ENCODE measurements at regions not wholly inside any gene's neighbourhood (a gene's known extent, or its start where the extent isn't known, plus 50 kb on each side); places are given as distances from the start of the nearest gene placed in this dataset.
"Not testable (repeated sequence)": the region's sequence is repeated elsewhere in the genome, so short reads cannot be mapped to it uniquely, and the experiment has no call there.

DNA sequence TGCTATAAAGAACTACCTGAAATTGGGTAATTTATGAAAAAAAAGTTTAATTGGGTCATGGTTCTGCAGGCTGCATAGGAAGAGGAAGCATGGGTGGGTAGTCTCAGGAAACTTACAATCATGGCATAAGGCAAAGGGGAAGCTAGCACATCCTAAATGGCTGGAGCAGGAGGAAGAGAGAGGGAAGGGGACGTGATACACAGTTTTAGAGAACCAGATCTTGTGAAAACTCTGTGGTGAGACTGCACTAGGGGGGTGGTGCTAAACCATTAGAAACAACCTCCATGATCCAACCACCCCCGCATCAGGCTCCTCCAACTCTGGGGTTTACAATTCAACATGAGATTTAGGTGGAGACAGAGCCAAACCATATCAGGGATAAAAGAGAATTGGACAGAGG, 624.2 kb downstream of the PRR16 start:
- H3K27ac ChIP-seq: no peak overlapping the region
- no peak for TF ChIP-seq CTCF (IDR thresholded peaks at IDR 0.05)
- TF ChIP-seq ZFX (IDR thresholded peaks at IDR 0.05; ENCODE audit: borderline replicate concordance): no peak

DNA sequence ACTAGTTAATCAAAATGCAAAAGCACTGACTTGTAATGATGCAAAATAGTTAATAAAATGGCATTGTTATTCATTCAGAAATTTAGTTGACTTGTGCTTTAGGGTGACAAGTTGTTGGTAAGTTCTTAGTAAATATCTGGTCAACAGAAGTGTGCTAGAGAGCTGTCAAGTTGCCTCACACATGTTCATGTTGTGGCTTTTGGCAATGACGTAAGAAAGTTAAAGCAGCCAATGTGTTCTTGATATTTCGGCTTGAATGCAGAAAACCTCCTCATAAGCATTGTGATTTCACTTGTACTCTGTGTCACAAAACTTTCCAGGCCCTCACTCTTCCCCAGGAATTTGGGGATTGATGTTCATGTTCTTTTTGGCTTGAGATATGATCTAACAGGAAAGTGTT, 626.7 kb downstream of the PRR16 start:
- H3K27ac ChIP-seq: no peak overlapping the region
- TF ChIP-seq ZFX (IDR thresholded peaks at IDR 0.05; ENCODE audit: borderline replicate concordance) (no peak), CTCF (IDR thresholded peaks at IDR 0.05) (no peak)

GRCh38 chr5:121100931-121101330, 636.8 kb downstream of the PRR16 start:
- TF ChIP-seq CTCF (IDR thresholded peaks at IDR 0.05) (no peak), ZFX (IDR thresholded peaks at IDR 0.05; ENCODE audit: borderline replicate concordance) (no peak)
- no peak overlapping the region for H3K27ac ChIP-seq

GRCh38 chr5:121105921-121106320, 641.8 kb downstream of the PRR16 start:
- H3K27ac ChIP-seq: no peak overlapping the region
- no peak for TF ChIP-seq ZFX (IDR thresholded peaks at IDR 0.05; ENCODE audit: borderline replicate concordance)
- no peak for TF ChIP-seq CTCF (IDR thresholded peaks at IDR 0.05)

DNA sequence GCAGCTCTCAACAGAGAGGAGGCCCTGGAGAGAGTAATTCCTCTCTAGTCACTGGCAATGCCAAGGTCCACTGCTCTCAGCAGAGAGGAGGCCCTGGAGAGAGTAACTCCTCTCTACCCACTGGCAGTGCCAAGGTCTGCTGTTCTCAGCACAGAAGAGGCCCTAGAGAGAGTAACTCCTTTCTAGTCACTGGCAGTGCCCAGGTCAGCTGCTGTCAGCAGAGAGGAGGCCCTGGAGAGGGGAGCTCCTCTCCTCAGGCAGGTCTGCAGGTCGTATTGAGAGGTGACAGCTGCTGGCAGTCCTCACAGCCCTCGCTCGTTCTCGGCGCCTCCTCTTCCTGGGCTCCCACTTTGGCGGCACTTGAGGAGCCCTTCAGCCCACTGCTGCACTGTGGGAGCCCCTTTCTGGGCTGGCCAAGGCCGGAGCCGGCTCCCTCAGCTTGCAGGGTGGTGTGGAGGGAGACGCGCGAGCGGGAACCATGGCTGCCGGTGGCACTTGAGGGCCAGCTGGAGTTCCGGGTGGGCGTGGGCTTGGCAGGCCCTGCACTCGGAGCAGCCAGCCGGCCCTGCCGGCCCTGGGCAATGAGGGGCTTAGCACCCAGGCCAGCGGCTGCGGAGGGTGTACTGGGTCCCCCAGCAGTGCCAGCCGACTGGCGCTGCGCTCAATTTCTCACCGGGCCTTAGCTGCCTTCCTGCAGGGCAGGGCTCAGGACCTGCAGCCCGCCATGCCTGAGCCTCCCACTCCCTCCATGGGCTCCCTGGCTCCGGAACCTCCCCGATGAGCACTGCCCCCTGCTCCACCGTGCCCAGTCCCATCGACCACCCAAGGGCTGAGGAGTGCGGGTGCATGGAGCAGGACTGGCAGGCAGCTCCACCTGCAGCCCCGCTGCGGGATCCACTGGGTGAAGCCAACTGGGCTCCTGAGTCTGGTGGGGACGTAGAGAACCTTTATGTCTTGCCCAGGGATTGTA, 642.9 kb downstream of the PRR16 start:
- not testable (repeated sequence) for H3K27ac ChIP-seq

GRCh38 chr5:121108725-121109124, 644.6 kb downstream of the PRR16 start:
- no peak overlapping the region for H3K27ac ChIP-seq
- TF ChIP-seq CTCF (IDR thresholded peaks at IDR 0.05) (no peak), ZFX (IDR thresholded peaks at IDR 0.05; ENCODE audit: borderline replicate concordance) (no peak)

DNA sequence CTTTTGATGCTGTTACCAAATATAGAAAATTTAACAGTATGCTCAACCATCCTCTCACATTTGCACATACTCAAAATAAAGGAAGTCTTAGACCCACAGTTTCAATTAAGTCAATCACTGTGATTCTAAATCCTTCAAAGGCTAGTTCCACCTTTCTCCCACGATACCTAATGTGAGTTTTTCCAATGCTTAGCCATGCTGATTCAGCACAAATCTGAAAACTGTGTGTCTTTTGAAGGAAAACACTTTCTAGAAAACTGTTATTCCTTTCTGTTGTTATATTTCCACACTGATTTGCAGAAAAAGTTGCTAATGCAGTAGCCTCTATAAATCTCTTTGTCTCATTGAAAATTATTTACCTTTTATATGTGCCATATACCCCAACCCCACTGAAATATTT, 645.7 kb downstream of the PRR16 start:
- TF ChIP-seq CTCF (IDR thresholded peaks at IDR 0.05) (no peak), ZFX (IDR thresholded peaks at IDR 0.05; ENCODE audit: borderline replicate concordance) (no peak)
- no peak overlapping the region for H3K27ac ChIP-seq

All from 22Rv1 (cell line).